NCI-H1092 treated with DMSO at 0.1 percent for 48 hours (cell line): ENCODE measurements at regions not wholly inside any gene's neighbourhood (a gene's known extent, or its start where the extent isn't known, plus 50 kb on each side); places are given as distances from the start of the nearest gene placed in this dataset.
A peak's percentile ranks its signal among the peaks of the same experiment; 100 is the strongest.

Experiments used
- DNase-seq: peaks from one replicate; lab custom pipeline; 2025; lab: John Stamatoyannopoulos, UW

DNA sequence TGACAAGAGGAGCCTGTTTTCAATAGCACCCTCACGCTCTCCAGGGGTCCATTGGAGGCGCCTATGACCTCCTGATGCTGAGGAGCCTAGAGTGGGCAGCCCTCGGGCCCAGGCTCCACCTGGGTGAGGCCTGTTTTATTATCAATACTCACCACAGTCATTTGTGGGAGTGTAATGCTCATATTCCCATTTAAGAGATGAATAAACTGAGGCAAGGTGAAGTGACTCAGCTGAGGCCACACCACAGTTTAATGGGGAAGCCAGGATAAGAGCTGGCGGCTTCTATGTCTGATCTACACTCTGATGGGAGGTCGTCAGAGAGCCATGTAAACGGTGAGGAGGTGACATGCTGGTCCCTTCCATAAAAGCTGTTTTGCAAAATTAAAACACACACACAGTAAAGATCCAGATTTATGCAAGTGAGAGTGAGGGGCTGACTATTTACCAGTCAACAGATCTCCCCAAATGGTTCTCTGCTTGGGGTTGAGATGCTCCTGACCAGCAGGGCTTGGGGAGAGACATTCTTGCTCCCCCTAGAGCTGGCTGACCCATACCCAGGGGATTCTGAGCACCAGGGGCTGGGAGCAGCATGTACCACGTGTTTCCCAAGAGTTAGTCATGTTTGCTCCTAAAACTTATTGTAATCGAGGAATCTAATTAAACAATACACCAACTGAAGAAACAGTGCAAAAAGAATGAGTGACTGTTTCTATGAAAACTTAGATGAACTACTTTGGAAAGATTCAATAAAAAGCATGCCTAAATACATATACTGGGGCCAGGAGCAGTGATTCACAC, 81.0 kb upstream of the INSIG1 start:
- no peak for DNase-seq

DNA sequence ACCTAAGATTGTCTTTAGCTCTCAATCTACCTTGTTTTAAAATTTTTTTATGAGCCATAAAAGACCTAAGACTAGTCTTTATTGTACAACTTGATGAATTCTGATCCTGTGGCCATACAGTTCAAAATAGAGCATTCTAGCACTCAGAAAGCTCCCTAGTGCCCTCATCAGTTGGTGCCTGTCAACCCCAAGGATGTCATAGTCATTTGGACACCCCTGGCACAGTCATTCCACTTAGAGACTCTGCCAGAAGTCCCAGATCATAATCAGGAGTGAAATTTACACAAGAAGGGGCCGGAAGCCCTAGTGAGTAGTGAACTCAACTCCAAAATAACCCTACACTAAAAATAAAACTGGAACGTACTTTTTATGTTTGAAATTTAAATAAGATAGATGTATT, 80.0 kb upstream of the INSIG1 start:
- DNase-seq: no peak

DNA sequence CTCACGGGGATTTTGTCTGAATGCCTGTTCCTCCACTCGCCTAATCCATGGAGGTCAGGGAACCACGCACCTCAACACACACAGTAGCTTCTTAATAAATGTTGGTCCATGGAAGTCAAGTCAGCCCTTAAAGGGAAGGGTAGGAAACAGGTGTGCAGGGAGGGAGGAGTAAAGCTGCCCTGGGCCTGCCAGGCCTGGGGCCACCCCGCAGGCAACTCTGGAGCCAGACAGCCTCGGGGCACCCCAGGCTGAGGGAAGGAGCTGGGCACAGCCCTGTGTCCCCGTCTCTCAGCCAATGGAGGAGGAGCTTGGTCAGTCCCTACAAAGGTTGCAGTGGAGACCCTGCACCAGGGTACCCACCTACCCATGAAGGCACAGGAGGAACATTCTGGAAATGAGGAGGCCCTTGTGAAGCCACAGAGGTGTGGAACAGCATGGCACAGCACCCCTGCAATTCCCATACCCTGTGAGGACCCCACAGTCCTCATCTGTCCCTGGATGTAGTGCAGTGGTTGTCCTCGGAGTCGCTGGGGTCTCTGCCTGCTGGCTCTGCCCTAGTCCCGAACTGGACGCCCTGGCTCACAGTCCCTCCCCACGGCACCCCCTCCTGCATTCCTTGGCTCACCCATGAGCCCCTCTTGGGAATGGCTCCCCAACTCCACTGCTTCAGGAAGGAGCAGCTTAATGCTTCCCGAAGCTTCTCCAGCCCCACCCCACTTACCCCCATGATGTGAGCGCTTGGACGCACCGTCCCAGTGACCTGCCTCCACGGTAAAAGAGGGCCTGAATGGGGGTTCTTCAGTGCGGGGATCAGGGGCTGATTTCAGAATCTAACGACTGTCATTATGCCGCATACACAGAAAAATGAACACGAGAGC, 79.2 kb upstream of the INSIG1 start:
- DNase-seq: no peak

GRCh38 chr7:155219154-155219531, 78.5 kb upstream of the INSIG1 start:
- DNase-seq: no peak

- DNase-seq: no peak
These were observed 77.5 kb upstream of the INSIG1 start for GRCh38 chr7:155219947-155220769.

GRCh38 chr7:155220903-155221302, 76.8 kb upstream of the INSIG1 start:
- DNase-seq: no peak

DNA sequence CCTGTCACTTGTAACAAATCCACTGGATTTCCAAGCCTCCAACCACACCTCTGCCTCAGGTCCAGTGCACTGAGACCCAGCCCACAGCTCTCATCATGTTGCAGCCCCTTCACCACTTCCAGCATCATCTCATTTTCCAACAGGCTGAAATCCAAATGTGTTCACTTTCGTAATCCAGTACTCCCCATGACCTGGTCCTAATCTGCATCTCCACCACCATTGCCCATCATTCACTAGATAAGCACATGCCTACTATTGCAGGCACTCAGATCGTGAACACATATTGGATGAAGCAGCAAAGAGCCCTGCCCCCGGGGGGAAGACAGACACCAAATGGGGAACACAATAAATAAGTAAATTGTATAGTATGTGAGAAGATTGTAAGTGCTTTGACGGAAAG, 76.1 kb upstream of the INSIG1 start:
- DNase-seq: no peak

- no peak for DNase-seq
These were observed 75.6 kb upstream of the INSIG1 start for GRCh38 chr7:155222061-155222460.

GRCh38 chr7:155222573-155222972, 75.1 kb upstream of the INSIG1 start:
- DNase-seq: no peak

DNA sequence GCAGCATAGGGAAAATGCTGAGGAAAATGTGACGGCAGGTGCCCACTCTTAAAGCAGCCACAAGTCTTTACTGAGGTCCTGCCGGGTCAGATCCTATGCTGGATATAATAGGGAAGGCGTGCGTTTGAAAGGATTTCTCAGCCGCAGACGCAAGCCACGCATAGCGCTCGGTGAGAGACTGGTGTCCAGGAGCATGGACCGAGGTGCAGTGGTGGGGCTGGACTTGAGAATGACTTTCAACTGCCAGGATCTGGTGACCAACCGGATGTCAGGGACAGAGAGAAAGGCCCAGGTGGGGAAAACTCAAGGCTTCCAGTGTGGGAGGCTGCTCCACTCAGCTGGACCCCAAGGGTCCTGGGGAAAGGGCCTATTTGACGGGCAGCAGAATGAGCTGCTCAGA, 74.7 kb upstream of the INSIG1 start:
- no peak for DNase-seq

- DNase-seq: no peak
These were observed 74.2 kb upstream of the INSIG1 start for GRCh38 chr7:155223503-155223902.

GRCh38 chr7:155224116-155224811, 73.4 kb upstream of the INSIG1 start:
- peak; percentile 40 for DNase-seq

DNA sequence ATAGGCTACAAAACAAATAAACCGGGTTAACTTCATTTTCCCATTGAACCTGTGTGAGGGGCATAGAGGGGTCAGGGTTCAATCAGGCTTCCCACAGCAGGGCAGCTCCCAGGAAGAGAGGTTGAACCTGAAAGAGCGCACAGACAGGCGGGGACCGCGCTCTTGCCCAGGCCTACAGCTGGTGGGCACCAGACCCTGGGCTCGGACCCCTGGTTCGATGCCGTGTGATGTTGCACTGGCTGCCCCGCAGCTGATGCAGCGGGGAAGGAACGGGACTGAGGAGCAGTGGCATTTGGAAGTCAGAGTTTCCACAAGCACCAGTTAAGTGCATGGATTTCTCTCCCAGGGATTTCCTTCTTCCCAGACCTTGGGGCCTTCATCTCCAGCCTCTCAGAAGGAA, 72.6 kb upstream of the INSIG1 start:
- no peak for DNase-seq

DNA sequence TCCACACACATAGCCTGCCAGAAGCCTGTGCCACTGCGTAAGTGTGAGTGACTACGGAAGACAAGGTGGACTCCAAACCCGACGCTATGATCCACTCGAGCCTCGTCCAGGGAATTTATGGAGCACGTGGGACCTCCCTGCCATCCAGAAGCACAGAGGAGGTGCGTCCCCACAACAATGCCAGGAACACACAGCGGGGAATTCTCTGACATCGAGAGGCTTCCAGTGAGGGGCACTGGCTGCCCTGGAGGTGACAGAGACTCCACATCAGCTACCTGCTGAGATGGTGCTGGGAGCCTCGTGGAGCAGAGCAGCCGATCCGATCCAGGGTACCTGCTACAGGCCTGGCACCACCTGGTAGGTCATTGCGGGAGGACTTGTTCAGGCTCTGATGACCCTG, 72.2 kb upstream of the INSIG1 start:
- no peak for DNase-seq

- no peak for DNase-seq
These were observed 71.2 kb upstream of the INSIG1 start for GRCh38 chr7:155226261-155227003.

DNA sequence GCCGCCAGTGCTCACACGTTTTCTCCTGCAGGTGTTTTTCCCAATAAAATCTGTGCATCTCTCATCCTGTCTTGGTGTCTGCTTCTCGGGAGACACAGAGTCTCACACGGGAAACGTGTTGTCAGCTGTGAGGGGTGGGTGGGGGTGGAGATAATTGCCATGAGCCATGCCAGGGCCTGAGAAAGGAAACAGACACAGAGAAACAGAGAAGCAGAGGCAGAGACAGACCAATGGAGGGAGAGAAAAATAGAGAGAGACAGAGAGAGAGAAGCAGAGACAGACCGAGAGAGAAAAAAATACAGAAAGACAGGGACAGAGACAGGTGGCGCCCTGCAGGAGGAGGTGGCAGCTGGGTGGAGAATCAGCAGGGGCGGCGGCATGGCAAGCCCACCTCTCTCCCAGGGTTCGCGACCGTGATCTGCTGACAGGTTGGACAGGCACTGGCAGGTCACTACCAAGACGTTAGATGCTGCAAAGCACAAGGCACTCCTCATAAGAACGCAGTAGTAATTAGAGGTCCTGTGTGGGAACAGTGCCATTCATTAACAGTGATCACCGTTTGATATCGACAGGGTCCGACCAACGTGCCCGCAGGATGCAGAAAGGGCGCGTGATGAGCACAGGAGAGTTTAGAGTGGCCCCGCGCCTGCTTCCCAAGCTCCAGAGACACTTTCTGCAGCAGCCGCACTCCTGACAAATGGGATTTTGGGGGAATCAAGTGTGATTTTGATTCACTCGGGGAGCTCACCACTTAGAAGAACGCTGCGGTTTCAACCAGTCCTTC, 70.5 kb upstream of the INSIG1 start:
- DNase-seq: no peak

- no peak for DNase-seq
These were observed 69.8 kb upstream of the INSIG1 start for GRCh38 chr7:155227788-155228458.

DNA sequence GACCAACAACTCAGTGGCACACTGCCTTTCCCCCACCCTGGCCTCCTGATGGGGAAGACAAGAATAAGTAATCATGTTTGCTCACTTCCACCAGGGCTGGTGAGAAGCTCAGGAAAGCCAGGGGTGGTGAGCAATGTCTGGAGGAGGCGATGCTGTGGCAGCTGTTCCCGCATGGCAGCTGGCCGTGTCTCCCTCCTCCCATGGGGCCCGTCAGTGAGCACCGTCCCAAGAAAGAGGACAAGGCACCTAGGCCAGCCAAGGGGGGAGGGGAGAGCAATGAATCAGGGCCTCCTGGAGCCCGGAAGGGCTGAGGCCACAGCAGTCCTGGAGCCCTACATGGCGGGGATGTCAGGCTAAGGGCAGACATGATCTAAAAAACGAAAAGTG, 69.2 kb upstream of the INSIG1 start:
- DNase-seq: no peak

DNA sequence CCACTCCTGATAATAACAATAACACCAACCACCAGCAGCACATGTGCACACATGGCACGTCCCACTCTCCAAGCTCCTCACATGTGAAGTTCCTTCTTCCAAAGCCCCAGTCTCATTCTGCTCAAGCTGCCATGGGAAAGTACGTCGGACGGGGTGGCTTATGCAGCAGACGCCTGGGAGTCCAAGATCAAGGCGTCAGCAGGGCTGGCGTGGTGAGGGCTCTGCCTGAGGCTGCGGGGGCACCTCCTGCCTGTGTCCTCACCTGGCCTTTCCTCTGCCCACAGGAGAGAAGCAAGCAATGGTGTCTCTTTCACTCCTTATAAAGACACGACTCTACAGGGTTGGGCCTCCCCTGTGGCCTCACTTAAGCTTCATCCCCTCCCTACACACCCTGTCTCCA, 68.8 kb upstream of the INSIG1 start:
- DNase-seq: no peak
